GM19397 (cell line): ENCODE measurements at regions not wholly inside any gene's neighbourhood (a gene's known extent, or its start where the extent isn't known, plus 50 kb on each side); places are given as distances from the start of the nearest gene placed in this dataset.

Experiments used
- ATAC-seq: cut with Tn5 transposase; IDR thresholded peaks from one replicate; pipeline ENCODE4 v1.9.1; 2021; ENCODE audit warnings: mild to moderate bottlenecking, moderate library complexity; ENCODE audit not compliant: unreplicated experiment

DNA sequence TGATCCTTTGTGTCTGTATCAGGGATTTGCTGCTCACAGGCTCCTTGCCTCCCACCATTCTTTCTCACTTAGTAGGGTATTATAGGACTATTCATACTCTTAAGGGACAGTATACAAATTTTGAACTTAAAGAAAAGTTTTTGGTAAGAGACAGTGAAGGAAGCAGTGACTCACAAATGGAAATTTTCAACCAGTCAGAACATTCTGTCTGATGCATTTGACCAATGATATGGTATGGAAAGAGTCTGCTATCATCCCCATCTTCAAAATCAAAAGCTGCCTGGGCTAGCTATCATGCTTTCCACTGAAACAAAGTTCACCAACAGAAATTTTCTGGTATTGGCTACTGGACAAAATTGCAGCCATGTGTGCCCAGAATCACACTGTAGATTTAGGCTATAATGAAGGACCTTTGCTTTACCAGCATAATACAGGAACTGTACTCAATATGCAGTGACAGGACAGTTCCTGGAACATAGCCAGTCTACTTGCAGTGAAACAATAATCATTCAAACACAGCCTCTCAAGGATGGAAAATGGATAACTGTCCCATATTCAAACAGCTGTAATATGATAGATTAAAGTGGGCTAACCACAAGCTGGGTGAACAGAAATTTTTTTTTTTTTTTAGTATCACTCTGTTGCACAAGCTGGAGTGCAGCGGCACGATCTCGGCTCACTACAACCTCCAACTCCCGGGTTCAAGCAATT, 109.0 kb upstream of the ACSL4 start:
- ATAC-seq, result no peak

DNA sequence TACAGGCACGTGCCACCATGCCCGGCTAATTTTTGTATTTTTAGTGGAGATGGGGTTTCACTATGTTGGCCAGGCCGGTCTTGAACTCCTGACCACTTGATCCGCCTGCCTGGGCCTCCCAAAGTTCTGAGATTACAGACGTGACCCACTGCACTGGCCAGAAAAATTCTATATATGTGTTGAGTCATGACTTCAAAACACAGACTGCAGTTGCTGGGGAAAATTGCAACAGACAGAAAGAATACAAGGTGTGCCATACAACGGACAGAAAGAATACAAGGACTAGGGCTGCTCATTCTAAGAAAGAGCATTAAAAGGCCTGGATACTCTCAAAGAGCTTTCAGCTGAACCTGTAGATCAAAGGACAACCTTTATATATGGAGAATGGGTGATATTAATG, 109.6 kb upstream of the ACSL4 start:
- no peak for ATAC-seq

DNA sequence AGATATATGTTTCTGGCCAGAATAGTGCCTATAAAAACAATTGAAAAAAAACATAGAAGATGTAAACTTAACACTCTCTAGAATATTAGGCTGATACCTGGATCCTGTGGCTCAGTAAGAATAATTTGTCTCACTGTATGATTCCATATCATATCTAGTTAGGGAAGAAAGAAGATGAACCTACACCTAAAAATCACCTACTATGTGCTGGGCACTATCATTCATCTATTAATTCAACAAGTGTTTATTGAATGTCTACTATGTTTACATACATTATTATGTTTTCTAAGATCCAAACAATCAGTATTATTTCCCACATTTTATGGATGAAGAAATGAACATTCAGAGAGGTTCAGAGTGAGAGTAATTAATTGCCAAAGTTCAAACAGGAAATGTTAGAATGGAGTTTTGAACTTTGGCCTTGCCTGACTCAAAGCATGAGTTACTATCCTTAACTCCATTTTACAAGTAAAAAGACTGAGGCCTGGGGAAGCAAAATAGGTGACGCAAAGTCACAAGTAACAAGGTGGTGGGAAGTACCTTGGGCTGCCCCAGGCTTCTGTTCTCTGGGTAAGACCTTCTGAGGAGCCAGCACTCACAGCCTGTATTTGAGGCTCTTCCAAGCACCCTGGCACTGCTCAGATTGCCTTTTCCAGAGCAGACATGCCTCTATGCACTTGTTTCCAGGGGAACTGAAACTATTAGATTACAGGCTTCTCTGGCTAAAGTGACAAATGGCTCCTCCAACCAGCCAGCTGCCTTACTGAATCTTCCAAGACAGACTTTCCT, 111.1 kb upstream of the ACSL4 start:
- no peak for ATAC-seq

DNA sequence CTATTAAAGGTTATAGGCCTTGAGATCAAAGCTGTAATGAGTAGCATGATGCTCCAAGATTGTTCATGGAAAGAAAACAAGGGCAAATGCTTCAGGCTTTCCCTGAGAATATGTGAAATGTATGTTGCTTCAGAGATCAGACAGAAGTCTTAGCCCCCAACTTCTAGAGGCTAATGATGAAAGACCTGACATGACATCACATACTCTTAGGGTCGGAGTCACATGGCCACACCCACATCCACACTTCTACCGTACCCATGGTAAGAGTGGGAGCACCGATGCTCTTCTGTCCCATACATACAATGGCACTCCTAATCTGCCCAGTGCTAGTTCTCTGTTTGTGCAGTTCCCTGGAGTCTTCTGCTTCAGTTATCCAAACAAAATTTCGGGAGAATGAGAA, 111.9 kb upstream of the ACSL4 start:
- no peak for ATAC-seq

DNA sequence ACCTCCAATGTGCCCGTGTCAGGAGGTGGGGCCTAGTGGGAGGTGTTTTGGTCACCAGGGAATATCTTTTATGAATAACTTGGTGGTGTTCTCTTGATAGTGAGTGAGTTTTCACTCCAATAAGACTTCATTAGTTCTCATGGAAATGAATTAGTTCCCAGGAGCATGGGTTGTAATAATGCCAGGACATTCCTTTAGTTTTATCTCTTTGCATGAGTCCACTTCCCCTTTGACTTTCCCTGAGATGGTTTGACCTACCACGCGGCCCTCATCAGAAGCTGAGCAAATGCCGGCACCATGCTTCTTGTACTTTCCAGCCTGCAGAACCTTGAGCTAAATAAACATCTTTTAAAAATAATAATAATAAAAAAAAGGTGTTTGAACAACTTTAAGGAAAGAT, 112.9 kb upstream of the ACSL4 start:
- no peak for ATAC-seq

DNA sequence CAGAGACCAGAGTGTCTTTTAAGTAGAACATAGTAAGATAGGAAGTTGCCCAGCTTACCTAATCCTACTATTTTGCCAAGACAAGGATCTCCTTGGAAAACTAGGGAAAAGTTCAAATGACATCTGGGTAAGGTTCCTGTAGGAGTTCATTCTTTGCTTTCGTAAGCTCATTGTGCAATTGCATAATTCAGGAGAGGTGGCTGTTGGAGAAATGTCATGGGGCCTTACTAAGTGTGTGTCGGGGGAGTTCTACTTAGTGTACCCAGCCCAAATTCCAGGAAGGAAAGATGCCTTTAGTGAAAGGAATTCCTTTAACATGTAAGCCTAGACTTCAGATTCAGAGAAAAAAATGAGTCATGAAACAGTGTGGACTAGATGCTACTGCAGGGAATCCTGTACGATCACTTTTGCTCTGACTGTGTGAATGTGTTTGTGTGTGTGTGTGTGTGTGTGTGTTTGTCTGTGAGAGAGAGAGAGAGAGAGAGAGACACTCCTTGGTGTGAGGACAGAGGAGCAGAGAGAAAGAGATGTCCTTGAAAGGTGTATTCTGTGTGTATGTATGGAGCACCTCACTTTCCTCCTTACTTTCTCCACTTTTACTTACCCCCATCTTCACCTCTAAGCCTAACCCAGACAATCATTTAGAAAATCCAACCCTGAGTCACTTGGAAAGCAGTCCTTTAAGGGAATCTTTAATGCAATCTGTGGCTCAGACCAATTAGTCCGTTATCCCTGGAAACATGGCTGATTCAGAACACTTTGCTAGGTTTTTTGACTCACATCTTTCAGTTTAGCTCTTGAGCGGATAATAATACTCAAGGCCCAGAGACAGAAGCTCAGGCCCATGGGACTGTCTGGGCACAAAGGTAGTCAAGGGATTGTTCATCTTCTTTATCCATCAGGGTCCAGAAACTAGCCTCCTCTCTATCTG, 114.5 kb upstream of the ACSL4 start:
- ATAC-seq, result no peak

DNA sequence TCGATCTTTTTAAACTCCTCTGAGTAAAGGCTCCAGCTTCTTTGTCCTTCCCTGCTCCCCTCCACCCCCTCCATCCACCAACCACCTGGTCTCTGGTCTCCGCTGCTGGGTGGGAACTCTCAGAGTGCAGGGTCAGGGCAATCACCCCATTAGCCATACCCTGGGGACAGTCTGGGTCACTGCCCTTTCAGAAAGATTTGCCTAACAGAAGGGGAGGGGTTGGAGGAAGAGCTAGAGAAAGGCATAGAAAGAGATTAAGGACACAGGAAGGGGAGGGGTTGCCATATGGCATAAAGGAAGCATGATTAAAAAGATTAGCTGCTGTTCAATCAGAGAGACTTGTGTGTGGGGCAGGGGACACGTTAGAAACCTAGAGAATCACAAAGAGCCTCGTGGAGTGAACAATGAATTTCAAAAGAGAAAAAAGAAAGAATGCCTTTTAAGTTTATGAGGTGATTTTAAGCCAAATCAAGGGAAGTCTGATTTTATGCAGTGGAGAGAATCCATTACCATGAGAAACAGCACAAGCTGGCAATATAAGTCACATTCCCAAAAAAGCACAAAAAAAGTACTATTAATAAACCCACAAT, 115.5 kb upstream of the ACSL4 start:
- peak; percentile 91 for ATAC-seq

DNA sequence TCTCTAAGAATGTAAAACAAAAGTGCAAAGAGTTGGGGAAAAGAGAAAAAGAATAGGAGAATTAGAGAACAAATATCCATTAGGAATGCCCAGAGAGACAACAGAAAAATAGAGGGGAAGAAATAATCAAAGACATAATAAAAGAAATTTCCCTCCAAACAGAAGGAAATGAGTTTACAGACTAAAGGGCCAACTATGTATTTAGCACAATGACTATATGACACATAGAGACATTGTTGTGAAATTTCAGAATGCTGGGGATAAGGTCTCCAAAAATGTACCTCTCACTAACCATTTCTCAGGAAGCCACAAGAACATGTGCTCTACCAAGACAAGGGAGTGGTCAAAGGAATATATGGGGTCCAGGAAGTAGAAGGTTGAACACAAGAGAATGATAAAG, 121.0 kb upstream of the ACSL4 start:
- ATAC-seq, result no peak

DNA sequence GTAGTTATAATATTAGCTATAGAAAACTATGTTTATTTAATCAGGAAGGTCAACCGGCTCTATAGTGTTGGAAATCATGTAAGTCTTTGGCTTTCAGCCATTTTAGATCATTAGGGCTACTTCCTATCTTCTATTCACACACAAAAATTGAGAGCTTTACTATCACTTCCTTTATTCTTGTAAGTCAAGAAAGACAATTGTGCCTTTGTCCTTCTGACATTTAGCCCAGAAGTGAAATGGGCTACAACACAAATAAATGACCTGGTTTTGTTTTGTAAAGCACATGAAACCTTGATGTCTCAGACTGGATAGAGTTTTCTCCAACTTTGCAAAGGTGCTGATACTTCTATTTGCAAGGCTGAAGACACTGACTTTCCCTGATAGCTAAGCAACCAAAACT, 122.4 kb upstream of the ACSL4 start:
- ATAC-seq, result no peak

DNA sequence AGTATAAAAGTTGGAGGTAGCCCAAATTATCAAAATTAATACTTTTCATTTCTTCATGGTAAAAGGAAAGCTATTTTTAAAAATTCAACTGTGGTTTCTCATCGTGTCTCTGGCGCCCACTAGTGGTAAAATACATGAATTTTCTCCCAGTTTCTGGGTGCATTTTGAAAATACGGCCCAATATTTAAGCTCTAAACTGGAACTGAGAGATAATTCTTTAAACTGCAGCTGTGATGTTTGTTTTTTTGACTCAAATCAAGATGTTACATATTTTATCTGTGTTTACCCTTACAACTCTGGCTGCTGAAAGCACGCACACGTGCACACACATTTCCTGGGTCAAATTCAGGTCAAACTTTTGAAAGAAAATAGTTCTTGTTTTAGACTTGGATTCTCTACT, 123.9 kb upstream of the ACSL4 start:
- no peak for ATAC-seq

DNA sequence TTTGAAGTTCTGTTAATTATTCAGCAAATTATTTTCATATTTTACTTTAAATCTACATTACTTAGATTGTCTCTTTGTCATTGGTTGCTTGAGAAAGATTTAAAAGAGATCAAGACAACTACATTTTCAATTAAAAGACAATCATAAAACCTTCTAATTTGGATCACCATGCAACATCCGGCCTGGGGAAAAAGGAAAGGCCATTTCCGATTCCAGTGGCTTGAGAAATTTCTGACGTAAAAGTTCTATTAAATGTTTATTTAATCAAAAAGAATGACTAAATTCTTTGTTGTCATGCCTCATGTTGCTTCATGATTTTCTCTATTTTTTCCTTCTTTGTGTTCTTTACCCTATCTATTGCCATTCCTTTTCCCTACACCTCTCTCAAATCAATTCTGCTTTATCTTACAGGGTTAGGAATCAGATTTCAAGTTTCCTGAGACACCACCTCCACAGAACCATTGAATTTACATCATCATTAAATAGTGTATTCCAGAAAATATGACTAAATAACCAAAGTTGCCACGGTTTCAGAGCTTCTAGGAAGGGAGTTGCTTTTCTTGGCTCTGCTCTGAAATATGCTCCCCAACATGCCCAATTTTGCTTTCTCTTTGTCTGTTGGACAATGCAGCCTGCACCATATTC, 124.6 kb upstream of the ACSL4 start:
- no peak for ATAC-seq

DNA sequence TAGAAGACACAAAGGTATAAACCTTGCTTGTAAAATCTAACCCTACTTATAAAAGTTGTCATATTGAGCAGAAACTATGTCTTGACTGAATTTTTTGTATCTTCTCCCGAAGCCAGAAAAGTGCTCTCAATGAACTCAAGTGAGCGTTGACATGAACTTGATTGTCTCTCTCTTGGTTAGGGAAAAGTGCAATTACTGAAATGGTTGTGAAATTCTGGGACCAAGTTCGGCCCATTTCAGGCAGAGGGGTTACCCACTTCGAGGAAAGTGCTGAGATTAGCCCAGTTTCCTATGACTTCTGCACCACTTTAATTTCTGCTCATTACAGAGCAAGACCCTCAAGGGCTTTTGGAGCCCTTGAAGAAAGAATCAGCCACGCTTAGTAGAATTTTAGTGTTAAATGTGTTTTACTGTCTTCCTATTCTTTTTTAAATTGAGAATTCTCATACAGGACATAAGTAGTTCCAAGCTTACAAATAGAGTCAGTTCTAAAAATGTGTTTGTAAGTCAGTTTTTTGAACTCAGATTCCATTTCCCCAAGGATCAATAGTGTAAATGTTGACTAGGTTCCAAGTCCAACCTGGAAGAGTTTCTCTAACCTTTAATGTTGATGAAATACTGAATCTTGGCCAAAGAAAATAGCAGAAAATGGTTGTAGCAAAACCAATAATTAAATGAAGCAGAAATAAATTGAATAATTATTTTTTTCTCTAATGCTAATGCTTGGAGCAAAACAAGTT, 125.7 kb upstream of the ACSL4 start:
- ATAC-seq, result no peak

DNA sequence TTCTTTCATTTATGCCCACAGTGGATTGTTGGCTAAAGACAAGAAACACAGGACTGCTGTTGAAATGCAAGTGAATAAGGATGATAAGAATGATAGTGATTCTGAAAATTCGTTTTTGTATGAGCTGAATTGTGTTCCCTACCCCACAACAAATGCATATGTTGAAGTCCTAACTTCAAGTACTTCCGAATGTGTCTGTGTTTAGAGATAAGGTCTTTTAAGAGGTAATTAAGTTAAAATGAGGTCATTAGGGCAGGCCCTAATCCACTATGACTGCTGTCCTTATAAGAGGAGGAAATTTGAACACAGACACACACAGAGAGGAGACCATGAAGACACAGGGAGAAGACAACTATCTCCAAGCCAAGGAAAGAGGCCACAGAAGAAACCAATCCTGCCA, 126.6 kb upstream of the ACSL4 start:
- no peak for ATAC-seq

DNA sequence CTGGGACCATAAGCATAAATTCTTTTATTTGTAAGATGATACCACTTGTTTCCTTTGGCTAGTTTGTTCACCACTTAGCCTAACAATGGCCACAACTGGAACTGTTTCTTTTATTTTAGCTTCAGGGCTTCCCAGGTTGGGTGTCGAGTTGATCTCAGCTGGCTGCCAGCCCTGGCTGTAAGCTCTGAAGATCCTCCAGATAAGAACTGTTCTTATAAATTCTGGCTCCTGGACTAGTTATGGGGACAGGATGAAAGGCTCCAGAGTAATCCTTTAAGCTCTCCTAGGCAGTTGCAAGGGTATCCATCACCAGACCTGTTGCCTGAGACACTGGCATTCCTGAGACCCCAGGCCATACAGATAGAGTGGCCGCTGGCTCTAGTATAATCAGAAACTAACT, 129.4 kb upstream of the ACSL4 start:
- ATAC-seq, result no peak

DNA sequence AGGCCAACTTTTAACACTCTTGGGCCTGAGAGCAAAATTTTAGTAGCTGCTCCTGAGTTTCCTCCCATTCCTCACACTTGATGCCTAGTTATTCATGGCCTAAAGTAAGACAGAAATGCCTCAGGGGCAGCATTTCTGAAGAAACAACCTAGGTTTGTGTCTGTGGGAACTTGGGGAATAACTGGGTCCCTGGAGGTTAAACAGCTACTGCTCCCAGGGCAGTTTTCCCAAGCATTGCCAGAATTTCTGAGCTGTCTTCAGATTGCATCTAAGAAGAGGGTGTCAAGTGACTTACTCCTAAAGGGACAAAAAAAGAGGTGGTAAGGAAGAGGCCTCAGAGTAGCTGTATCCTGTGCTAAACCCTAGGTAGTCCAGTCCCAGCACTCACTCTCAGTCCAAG, 130.8 kb upstream of the ACSL4 start:
- no peak for ATAC-seq

DNA sequence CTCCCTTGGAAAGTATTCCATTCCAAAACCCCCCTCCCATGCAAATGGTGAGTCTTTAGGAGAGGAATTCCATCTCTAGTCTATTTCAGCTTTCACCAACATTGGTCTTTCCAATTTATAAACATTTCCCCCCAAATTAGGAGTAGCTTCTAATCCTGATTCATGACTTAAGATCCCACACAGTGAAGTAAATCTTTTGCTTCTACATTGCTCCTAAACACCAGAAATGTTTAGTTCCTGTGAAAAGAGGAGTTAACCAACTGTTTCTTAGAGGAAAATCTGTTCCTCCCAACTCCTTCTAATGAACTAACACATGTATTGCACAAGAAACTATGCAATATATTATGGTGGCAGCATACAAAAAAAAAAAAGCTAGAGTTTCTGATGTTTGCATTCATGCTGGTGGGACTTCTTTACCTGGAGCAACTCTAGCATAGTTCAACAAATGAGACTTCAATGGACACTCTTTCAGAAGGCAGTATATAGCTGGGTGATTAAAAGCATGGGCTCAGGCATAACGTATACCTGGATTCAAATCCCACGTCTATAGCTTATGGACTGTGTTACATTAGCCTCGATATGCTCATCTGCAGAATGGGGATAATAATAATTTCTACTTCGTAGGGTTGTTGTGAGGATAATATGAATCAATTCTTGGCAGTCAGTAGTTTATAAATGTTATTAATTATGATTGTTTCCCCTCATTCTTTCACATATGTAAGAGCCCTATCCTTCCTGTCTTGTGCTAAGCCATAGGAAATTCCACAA, 131.6 kb upstream of the TMEM164 start:
- no peak for ATAC-seq

DNA sequence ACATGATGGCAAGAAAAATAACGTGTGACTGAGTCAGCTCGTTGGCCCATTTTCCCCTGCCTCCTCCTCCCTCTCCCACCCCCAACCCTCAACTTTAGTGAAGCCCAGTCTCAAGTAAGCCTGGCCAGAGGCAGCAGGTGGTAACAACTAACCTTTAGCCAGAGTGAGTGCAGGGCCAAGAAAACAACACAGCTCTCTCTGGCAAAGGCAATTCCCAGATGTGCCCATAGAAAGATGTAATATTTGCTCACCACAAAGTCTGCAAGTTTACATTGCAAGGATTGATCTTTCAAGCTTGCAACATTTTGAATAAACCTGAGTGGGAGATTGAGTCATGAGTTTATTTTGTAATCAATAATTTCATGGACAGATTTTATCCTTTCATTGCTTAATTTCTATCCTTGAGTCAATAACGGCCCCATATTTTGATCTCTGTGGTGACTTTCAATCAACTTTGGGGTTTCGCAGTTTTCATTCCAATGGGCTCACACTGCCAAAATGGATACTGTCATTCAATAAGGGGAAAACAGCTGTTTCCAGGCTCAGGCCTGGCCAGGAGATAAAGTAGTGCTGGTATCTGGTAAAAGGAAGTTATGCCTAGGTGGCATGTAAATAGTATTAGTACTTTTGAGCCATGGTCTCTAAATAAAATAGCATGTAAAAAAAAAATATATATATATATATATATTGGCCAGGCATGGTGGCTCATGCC, 130.7 kb upstream of the TMEM164 start:
- ATAC-seq, result no peak

DNA sequence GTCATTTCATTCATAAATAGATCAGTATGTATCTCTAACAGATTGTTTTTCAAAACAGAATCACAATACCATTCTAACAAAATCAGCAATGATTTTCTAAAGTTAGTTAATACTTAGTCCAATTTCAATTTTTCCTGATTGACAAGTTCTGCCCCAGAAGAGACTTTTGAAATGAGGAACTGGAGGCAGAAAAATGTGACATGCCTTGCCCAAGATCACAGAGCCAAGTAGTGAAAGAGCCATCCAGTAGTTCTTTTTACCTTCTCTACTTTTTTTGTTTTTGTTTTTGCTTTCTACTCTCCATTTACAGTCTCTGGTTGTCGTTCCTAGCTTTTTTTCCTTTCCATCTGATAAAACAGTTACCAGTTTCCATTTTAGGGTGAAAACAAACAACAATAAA, 129.3 kb upstream of the TMEM164 start:
- ATAC-seq, result no peak

DNA sequence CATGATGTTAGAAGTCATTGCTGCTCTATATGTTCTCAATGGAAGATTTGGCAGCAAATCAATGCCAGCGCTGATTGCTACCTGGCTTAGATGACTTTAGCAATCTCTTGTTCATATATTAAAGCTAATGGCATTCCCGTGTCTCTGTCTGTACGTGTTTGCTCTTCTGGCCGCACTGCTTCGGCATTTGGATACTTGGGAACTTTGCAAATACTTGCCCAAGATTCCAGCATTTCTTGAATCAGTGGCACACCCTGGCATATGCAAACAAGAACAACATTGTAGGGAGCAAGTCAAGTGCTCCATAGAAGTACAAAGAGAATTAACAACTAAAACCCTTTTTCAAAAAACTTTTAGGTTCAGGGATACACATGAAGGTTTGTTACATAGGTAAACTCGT, 128.9 kb upstream of the TMEM164 start:
- ATAC-seq, result no peak
